Limb (tissue), 2 donors: ENCODE measurements at regions not wholly inside any gene's neighbourhood (a gene's known extent, or its start where the extent isn't known, plus 50 kb on each side); places are given as distances from the start of the nearest gene placed in this dataset.
A peak's percentile ranks its signal among the peaks of the same experiment; 100 is the strongest.

Source experiments
- DNase-seq, 2 donors: peaks; one replicate each; pipeline ENCODE4 v3.0.0-alpha.2; 2016; ENCODE audit errors: extremely low spot score in 2 of 2

GRCh38 chr18:56030060-56030459 is 442.1 kb upstream of the TCF4 start:
- DNase-seq = no peak

DNA sequence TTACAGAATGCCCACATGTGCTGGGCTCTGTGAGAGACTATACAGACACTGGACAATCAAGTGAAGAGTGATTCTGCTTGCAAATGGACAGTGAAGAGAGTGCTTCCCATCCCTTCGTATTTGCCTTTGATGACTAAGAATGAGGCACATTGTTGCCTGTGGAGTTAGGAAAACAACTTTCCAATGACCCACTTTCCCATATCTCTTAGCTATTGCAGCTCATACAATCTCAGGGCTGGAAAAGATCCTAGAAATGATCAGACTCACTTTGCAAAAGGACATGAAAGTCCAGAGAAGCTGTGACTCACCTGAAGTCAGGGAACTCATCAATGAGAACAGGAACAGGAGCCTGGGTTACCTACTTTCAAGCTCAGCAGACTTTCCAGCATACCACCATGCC is 440.5 kb upstream of the TCF4 start:
- no peak for DNase-seq

DNA sequence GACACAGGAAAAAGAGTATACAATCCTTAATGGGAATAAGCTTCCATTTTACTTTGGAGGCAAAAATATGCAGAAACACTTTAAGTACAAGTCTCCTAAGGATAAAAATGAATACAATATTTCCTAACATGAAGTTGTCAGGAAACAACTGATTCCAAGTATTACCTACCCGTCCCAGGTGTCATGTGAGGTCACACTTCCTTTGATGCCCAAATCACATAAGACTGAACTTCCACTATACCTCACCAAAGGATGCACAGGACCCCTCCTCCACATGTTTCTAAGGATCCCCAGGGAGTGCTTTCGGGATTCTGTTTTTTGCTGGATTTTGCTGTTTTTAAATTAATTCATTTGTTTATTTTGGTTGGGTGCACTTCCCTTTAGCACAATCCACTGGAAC is 438.5 kb upstream of the TCF4 start:
- DNase-seq = no peak

DNA sequence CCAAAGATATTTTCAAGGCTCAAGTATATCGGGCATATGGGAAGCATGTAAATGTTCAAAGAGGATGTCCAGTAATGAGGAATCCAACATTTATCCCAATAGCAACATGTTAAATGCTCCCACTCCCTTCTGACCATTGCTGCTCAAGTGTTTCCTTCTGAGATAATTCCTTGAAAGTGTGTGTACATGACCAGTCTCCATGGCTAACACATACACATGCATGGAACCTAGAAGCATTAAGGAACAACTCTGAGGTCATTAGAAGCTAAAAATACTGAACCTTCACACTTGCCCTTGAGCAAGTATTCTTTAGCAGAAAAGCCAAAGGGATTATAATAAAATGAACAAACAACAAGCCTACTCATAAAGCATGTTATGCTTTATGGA is 433.8 kb upstream of the TCF4 start:
- DNase-seq = no peak

DNA sequence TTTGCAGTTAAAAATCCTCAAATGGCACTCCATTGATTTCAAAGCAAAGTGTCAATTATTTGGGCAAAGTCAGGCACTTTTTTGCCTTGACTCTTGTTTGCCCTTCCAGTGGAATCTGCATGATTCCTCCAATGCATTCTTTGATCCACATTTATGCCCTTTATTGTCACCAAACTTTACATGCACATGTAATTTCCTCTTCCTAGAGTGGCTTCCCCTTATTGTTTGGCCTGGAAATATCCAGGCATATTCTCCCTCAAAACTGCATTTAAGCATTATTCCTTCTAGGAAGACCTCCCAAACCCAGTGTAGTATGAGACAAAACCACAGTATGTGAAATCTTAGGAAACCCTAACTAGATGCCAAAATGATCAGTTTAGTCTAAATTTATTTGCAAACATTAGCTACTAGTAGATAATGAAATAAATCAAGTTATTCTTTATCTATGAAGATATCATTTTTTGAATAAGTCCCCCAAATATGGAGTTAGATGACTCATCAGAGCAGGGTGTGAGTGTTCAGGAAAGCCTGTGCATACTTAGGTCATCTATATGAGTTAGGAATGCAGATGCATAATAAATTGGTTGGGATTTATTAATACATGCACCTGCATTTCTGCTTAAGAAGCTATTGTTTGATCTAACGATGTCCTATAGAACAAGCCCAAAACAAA is 433.3 kb upstream of the TCF4 start:
- no peak for DNase-seq

- no peak for DNase-seq
These were observed 431.9 kb upstream of the TCF4 start for GRCh38 chr18:56019908-56020307.

DNA sequence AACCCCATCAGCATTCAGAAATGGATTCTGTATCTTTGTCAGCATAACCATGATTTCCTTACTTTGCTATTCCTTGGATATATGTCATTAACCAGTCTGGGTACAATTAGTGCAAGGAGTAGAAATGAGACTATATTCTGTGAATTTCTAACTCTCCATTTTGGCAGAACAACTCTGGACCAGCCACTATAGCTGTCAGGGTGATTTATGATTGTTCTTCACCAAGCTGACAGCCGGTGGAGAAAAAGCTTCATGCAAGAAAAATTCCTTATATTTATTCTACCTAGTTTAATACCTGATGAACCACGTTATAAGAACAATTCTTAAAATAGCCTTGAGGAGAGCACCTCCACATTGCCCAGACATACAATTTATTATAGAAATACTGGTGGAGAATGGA is 431.2 kb upstream of the TCF4 start:
- DNase-seq = no peak

- DNase-seq = no peak
These were observed 421.4 kb upstream of the TCF4 start for GRCh38 chr18:56009411-56009810.

DNA sequence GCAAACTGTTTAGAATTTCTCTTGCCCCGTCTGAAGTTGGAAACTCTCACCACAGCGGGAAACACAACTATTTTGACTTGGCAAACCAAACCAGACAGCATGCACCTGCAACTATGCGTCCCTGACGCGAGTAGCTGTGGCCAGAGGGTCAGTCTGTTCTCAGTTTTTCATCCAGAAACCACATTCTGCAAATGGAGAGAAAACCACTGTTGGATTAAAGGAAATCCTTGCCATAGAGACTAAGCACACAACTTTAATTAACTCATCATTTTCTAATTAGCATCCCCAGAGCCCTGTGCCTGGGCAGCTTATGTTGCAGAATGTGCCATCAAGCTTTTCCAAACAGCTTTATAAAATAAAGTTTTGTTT is 415.7 kb upstream of the TCF4 start:
- no peak for DNase-seq

GRCh38 chr18:56003009-56003719 is 415.2 kb upstream of the TCF4 start:
- DNase-seq = no peak

GRCh38 chr18:56001576-56001975 is 413.6 kb upstream of the TCF4 start:
- DNase-seq = no peak

- no peak for DNase-seq
These were observed 412.0 kb upstream of the TCF4 start for GRCh38 chr18:56000041-56000440.

GRCh38 chr18:55999641-56000040 is 411.6 kb upstream of the TCF4 start:
- DNase-seq = no peak

DNA sequence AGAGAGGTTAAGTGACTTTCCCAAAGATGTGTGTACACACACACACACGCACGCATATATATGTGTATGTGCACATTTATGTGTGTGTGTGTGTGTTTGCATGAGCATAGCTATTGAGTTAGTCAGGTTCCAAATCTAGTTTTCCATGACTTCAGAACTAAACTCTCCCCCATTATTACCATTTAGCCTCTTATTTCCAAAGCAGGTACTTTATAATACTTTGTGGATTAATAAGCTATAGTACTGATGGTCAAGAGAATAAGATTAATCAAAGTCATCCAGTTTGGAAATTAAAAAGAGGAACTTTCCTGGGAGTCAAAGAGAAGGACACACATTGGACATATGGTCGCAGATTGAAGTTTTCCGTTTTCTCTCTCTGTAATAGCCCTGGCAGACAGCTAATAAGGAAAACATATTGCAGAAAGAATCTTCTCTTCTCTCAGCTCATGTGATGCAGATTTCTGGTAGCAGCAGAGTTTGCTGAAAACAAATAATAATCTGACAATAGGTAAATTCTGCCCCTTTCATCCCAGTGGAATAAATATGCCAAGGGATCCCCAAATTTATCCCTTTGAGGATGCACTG is 410.9 kb upstream of the TCF4 start:
- no peak for DNase-seq

DNA sequence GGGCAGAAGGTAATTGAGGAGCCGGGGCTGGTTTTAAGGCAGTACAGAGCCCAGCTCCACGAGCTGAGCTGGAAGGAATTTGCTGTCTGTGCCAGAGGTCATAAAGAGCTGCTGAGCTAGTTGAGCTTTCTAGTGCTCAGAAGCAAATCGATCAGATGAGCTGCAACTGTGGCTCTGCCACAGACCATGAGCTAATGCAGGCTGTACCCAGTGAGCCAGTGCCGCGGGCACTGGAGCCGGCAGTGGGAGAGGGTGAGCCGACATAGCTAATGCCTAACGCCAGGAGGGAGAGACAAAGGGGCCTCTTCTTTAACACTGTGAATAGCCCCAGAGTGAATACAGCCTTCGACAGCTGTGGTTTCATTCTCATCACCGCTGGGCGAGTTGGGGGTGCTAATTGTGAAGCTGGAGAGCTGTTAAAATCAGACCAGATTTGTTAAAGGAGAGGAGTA is 410.1 kb upstream of the TCF4 start:
- DNase-seq = peak; percentile 71 to 89

GRCh38 chr18:55997151-55997561 is 409.2 kb upstream of the TCF4 start:
- DNase-seq = no peak

- DNase-seq = no peak
These were observed 408.7 kb upstream of the TCF4 start for GRCh38 chr18:55996717-55997116.

- DNase-seq = no peak
These were observed 402.2 kb upstream of the TCF4 start for GRCh38 chr18:55990186-55990585.

DNA sequence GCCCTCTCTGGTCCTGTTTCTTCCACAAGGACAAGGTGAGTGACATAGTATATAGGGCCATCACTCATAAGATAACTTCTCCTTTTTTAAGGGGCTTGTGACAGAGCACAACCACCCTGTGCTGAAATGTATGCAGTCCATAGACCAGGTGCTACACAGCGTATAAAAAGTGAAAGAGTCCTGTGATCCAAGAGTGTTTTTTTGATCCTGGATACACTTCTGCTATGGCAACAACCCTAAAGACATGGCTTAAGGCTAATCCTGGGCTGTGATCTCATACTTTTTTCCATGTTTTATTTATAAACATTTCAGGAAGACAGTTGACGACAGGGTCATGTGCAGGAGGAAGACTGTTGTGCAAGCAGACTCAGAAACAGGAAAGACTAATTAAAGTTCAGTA is 400.5 kb upstream of the TCF4 start:
- DNase-seq = peak in 1 of 2 donors; percentile 51

- no peak for DNase-seq
These were observed 395.4 kb upstream of the TCF4 start for GRCh38 chr18:55983433-55983832.

GRCh38 chr18:55982992-55983391 is 395.0 kb upstream of the TCF4 start:
- no peak for DNase-seq

DNA sequence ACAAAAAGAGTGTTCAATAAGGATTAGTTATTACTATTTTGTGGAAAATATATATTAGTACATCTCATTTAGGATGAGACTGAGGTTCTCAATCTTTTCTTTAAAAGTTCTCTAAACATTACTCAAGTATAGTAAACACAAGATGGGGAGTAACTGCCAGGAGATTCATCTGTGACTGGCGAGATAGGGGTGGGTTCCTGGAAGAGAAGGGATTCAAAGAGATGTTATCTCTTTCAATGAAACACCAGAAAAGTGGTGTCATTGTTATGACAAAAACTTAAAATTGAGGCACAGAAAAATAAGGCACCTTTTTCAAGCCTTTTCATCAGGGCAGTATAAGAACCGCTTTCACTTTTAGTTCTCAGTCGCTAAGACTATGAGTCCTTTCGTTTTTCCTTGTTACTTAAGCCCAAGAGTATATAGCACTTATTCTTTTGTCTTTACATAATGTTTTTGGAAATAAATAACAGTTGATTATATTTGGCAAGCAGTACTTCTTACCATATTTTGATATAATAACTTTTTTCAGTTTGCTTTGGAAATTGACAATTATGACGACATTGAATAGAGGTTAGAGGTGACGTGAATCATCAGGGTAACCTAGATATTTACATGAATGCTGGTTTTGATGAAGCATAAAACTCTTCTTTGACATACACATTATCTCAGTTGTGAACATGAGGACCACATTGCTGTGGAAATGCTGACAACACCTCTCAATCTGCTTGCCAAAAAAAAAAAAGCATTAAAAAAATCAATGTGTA is 393.9 kb upstream of the TCF4 start:
- DNase-seq = no peak
